GM12874 (cell line): ENCODE measurements at regions not wholly inside any gene's neighbourhood (a gene's known extent, or its start where the extent isn't known, plus 50 kb on each side); places are given as distances from the start of the nearest gene placed in this dataset.

ENCODE experiments used
- CTCF ChIP-seq: IDR thresholded peaks from 2 replicates; pipeline ENCODE4 v1.5.1; 2011; ENCODE audit warnings: low read depth, mild to moderate bottlenecking, control low read depth, low read length, moderate library complexity; ENCODE audit not compliant: insufficient read depth

- TF ChIP-seq CTCF, result no peak
Measured at GRCh38 chr2:226497146-226497909, 302.3 kb downstream of the IRS1 start.

- TF ChIP-seq CTCF, result no peak
Measured at GRCh38 chr2:226496273-226496550, 303.4 kb downstream of the IRS1 start.

- no peak for TF ChIP-seq CTCF
Measured at GRCh38 chr2:226495466-226496272, 304.0 kb downstream of the IRS1 start.

- TF ChIP-seq CTCF, result no peak
Measured at GRCh38 chr2:226491112-226491511, 308.5 kb downstream of the IRS1 start.

GRCh38 chr2:226489775-226490541 is 309.7 kb downstream of the IRS1 start:
- no peak for TF ChIP-seq CTCF

DNA sequence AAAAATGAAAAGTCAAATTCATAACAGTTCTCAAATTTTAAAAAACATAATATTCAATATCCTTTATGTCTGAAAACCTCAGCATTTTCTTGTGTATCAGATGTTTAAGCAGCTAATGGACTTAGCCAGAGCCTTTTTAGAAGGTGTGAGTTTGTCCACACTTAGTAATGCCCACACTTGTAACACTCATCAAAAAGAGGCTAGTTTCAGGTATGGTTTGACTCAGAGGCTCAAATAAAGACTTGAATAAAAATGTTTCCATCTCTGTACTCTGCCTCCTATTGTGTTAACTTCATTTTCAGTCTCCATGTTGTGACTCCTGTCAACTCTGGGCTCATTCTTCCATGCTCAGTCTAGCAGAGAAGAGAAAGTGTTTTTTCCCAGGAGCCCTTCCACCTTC is 311.6 kb downstream of the IRS1 start:
- no peak for TF ChIP-seq CTCF

GRCh38 chr2:226487573-226487972 is 312.0 kb downstream of the IRS1 start:
- no peak for TF ChIP-seq CTCF
